Skeletal muscle tissue (tissue), 3 donors: ENCODE measurements at regions not wholly inside any gene's neighbourhood (a gene's known extent, or its start where the extent isn't known, plus 50 kb on each side); places are given as distances from the start of the nearest gene placed in this dataset.
"Not testable (repeated sequence)": the region's sequence is repeated elsewhere in the genome, so short reads cannot be mapped to it uniquely, and the experiment has no call there.

Source experiments
- H3K27ac ChIP-seq: one replicate; pipeline ENCODE4 v1.7.0; 2013; ENCODE audit warnings: mild to moderate bottlenecking, low read depth, low read length, inconsistent platforms
- H3K27me3 ChIP-seq, 3 donors: one replicate each; pipeline ENCODE4 v1.7.0; 2013; ENCODE audit warnings: low read length in 3 of 3; ENCODE audit not compliant: control insufficient read depth in 3 of 3, insufficient read depth in 3 of 3
- H3K36me3 ChIP-seq, 3 donors: one replicate each; pipeline ENCODE4 v1.7.0; 2013; ENCODE audit warnings: low read length in 3 of 3; ENCODE audit not compliant: control insufficient read depth in 3 of 3, insufficient read depth in 3 of 3
- H3K4me1 ChIP-seq, 3 donors: one replicate each; pipeline ENCODE4 v1.7.0; 2013; ENCODE audit warnings: low read length in 3 of 3, mild to moderate bottlenecking in 3 of 3; ENCODE audit not compliant: control insufficient read depth in 3 of 3, insufficient read depth in 3 of 3
- H3K4me3 ChIP-seq, 3 donors: one replicate each; pipeline ENCODE4 v1.7.0; 2013; ENCODE audit warnings: low read length in 3 of 3
- H3K9ac ChIP-seq, 3 donors: one replicate each; pipeline ENCODE4 v1.7.0; 2013; ENCODE audit warnings: low read length in 3 of 3, mild to moderate bottlenecking in 3 of 3, moderate library complexity in 2 of 3, low read depth in 1 of 3
- H3K9me3 ChIP-seq, 3 donors: one replicate each; pipeline ENCODE4 v1.7.0; 2013; ENCODE audit warnings: low read length in 3 of 3; ENCODE audit not compliant: control insufficient read depth in 3 of 3
- donor health status: Osteomylitis.

- H3K27ac ChIP-seq, result not testable (repeated sequence)
Observed at GRCh38 chr2:114018464-114018863, 128.6 kb downstream of the ACTR3 start.

GRCh38 chr2:114020668-114021067 is 130.8 kb downstream of the ACTR3 start:
- H3K9ac ChIP-seq, result no peak overlapping the region
- H3K27ac ChIP-seq, result no peak overlapping the region
- H3K9me3 ChIP-seq, result peaks cover 0 to 3% (median 0%) of the 10 kb centered on the region in 3 donors
- no peaks in the 10 kb centered on the region for H3K36me3 ChIP-seq
- no peaks in the 10 kb centered on the region for H3K27me3 ChIP-seq
- no peaks in the 10 kb centered on the region for H3K4me1 ChIP-seq
- no peak overlapping the region for H3K4me3 ChIP-seq

More at GRCh38 chr2:114018464-114018863, 128.6 kb downstream of the ACTR3 start:
- H3K36me3 ChIP-seq, H3K9ac ChIP-seq, H3K4me1 ChIP-seq, H3K9me3 ChIP-seq, H3K4me3 ChIP-seq, H3K27me3 ChIP-seq: not testable (repeated sequence)

- Histone ChIP-seq H3K27me3 (no peaks in the 10 kb centered on the region), H3K4me1 (no peaks in the 10 kb centered on the region), H3K27ac (no peak overlapping the region), H3K9ac (no peak overlapping the region), H3K4me3 (no peak overlapping the region), H3K36me3 (no peaks in the 10 kb centered on the region), H3K9me3 (peaks cover 0 to 3% (median 3%) of the 10 kb centered on the region in 3 donors)
Observed at GRCh38 chr2:114022360-114023085, 132.6 kb downstream of the ACTR3 start.

- no peak overlapping the region for H3K27ac ChIP-seq
- no peak overlapping the region for H3K9ac ChIP-seq
- no peaks in the 10 kb centered on the region for H3K27me3 ChIP-seq
- no peak overlapping the region for H3K4me3 ChIP-seq
- H3K4me1 ChIP-seq, result no peaks in the 10 kb centered on the region
- peaks cover 0 to 8% (median 3%) of the 10 kb centered on the region in 3 donors for H3K9me3 ChIP-seq
- no peaks in the 10 kb centered on the region for H3K36me3 ChIP-seq
Observed at GRCh38 chr2:114024326-114024725, 134.4 kb downstream of the ACTR3 start.

GRCh38 chr2:114025030-114025429 is 135.1 kb downstream of the ACTR3 start:
- no peaks in the 10 kb centered on the region for H3K4me1 ChIP-seq
- peaks cover 0 to 8% (median 3%) of the 10 kb centered on the region in 3 donors for H3K9me3 ChIP-seq
- no peak overlapping the region for H3K4me3 ChIP-seq
- no peaks in the 10 kb centered on the region for H3K27me3 ChIP-seq
- H3K27ac ChIP-seq, result no peak overlapping the region
- H3K36me3 ChIP-seq, result no peaks in the 10 kb centered on the region
- no peak overlapping the region for H3K9ac ChIP-seq

GRCh38 chr2:114027437-114027836 is 137.5 kb downstream of the ACTR3 start:
- peaks cover 0 to 4% (median 3%) of the 10 kb centered on the region in 3 donors for H3K9me3 ChIP-seq
- no peaks in the 10 kb centered on the region for H3K36me3 ChIP-seq
- H3K27me3 ChIP-seq, result no peaks in the 10 kb centered on the region
- no peaks in the 10 kb centered on the region for H3K4me1 ChIP-seq
- no peak overlapping the region for H3K9ac ChIP-seq
- no peak overlapping the region for H3K27ac ChIP-seq
- H3K4me3 ChIP-seq, result no peak overlapping the region

- Histone ChIP-seq H3K27ac (no peak overlapping the region), H3K36me3 (no peaks in the 10 kb centered on the region), H3K9me3 (peaks cover 0 to 4% (median 3%) of the 10 kb centered on the region in 3 donors), H3K4me3 (no peak overlapping the region), H3K4me1 (no peaks in the 10 kb centered on the region), H3K9ac (no peak overlapping the region), H3K27me3 (peaks cover 0 to 2% (median 0%) of the 10 kb centered on the region in 3 donors)
Observed at GRCh38 chr2:114031605-114032505, 142.0 kb downstream of the ACTR3 start.

- Histone ChIP-seq H3K4me1 (no peaks in the 10 kb centered on the region), H3K36me3 (no peaks in the 10 kb centered on the region), H3K27me3 (peaks cover 0 to 2% (median 0%) of the 10 kb centered on the region in 3 donors), H3K9ac (no peak overlapping the region), H3K4me3 (no peak overlapping the region), H3K9me3 (peaks cover 0 to 4% (median 0%) of the 10 kb centered on the region in 3 donors), H3K27ac (no peak overlapping the region)
Observed at GRCh38 chr2:114032705-114033104, 142.8 kb downstream of the ACTR3 start.

- Histone ChIP-seq H3K27ac (no peak overlapping the region), H3K4me3 (no peak overlapping the region), H3K4me1 (no peaks in the 10 kb centered on the region), H3K27me3 (peaks cover 0 to 2% (median 0%) of the 10 kb centered on the region in 3 donors), H3K9ac (no peak overlapping the region), H3K9me3 (no peaks in the 10 kb centered on the region), H3K36me3 (no peaks in the 10 kb centered on the region)
Observed at GRCh38 chr2:114034742-114035141, 144.9 kb downstream of the ACTR3 start.

- H3K27me3 ChIP-seq, result no peaks in the 10 kb centered on the region
- H3K4me1 ChIP-seq, result no peaks in the 10 kb centered on the region
- no peak overlapping the region for H3K4me3 ChIP-seq
- H3K27ac ChIP-seq, result no peak overlapping the region
- H3K9ac ChIP-seq, result no peak overlapping the region
- no peaks in the 10 kb centered on the region for H3K36me3 ChIP-seq
- H3K9me3 ChIP-seq, result no peaks in the 10 kb centered on the region
Observed at GRCh38 chr2:114038710-114039109, 148.8 kb downstream of the ACTR3 start.
